A673 (cell line): ENCODE measurements at regions not wholly inside any gene's neighbourhood (a gene's known extent, or its start where the extent isn't known, plus 50 kb on each side); places are given as distances from the start of the nearest gene placed in this dataset.

Source experiments
- CTCF ChIP-seq: fragments of 300-800, 200-600 bp; sonication (generic); conservative IDR thresholded peaks from 2 replicates; pipeline ENCODE4 v1.5.1; 2017; ENCODE audit warnings: low read depth, mild to moderate bottlenecking, antibody characterized with exemption, low read length, moderate library complexity, mixed read lengths
- EZH2 ChIP-seq: fragments of 200-600 bp; sonication (generic); IDR thresholded peaks from 2 replicates; pipeline ENCODE4 v1.6.1; 2017; ENCODE audit warnings: borderline replicate concordance, low read depth, mild to moderate bottlenecking, mixed read lengths, antibody characterized with exemption, low read length; ENCODE audit not compliant: poor library complexity, severe bottlenecking

- TF ChIP-seq CTCF = no peak
- no peak for TF ChIP-seq EZH2
Measured at GRCh38 chr11:121950160-121950559, 165.9 kb downstream of the BLID start.
